ENCODE measurements at regions not wholly inside any gene's neighbourhood (a gene's known extent, or its start where the extent isn't known, plus 50 kb on each side); places are given as distances from the start of the nearest gene placed in this dataset.

- TF ChIP-seq, protein P1, sequence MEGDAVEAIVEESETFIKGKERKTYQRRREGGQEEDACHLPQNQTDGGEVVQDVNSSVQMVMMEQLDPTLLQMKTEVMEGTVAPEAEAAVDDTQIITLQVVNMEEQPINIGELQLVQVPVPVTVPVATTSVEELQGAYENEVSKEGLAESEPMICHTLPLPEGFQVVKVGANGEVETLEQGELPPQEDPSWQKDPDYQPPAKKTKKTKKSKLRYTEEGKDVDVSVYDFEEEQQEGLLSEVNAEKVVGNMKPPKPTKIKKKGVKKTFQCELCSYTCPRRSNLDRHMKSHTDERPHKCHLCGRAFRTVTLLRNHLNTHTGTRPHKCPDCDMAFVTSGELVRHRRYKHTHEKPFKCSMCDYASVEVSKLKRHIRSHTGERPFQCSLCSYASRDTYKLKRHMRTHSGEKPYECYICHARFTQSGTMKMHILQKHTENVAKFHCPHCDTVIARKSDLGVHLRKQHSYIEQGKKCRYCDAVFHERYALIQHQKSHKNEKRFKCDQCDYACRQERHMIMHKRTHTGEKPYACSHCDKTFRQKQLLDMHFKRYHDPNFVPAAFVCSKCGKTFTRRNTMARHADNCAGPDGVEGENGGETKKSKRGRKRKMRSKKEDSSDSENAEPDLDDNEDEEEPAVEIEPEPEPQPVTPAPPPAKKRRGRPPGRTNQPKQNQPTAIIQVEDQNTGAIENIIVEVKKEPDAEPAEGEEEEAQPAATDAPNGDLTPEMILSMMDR (IDR thresholded peaks at IDR 0.05; ENCODE audit: low read depth, low read length): no peak
- DNase-seq (ENCODE audit: low read depth in 2 of 2): no peak
- no peak overlapping the region for H3K4me3 ChIP-seq (replicated peaks in 1 of 2; ENCODE audit: low read depth in 2 of 2, low read length in 2 of 2)
Measured at GRCh38 chr3:132880986-132881385, 157.2 kb upstream of the TMEM108 start.

GRCh38 chr3:132879656-132880055, 157.4 kb upstream of the NPHP3 start:
- TF ChIP-seq, protein P1 (IDR thresholded peaks at IDR 0.05; ENCODE audit: low read depth, low read length): no peak
- DNase-seq (ENCODE audit: low read depth in 2 of 2): no peak
- H3K4me3 ChIP-seq (replicated peaks in 1 of 2; ENCODE audit: low read depth in 2 of 2, low read length in 2 of 2): no peak overlapping the region

- no peak for DNase-seq (ENCODE audit: low read depth in 2 of 2)
- TF ChIP-seq, protein P1 (IDR thresholded peaks at IDR 0.05; ENCODE audit: low read depth, low read length): no peak
- H3K4me3 ChIP-seq (replicated peaks in 1 of 2; ENCODE audit: low read depth in 2 of 2, low read length in 2 of 2): no peak overlapping the region
Measured at GRCh38 chr3:132874701-132875100, 152.5 kb upstream of the NPHP3 start.

DNA sequence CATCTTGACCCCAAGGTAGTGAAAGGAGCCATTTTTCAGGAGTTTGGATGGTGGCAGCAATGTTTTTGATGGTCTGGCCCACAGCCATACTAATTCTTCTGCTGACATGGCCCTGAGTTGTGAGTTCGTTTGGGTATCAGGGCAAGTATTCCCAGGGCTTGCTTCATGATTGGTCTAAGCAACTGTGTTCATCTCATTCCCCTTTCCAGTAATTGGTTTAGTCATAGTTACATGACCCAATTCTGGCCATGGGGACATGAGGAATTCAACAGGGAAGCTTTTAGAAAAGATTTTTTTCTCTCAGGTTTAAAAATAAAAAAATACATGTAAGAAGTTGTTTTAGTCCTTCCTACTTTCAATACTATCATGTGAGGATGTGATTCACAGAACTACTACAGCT, 150.5 kb upstream of the NPHP3 start:
- TF ChIP-seq, protein P1 (IDR thresholded peaks at IDR 0.05; ENCODE audit: low read depth, low read length): no peak
- H3K4me3 ChIP-seq (replicated peaks in 1 of 2; ENCODE audit: low read depth in 2 of 2, low read length in 2 of 2): no peak overlapping the region
- no peak for DNase-seq (ENCODE audit: low read depth in 2 of 2)

DNA sequence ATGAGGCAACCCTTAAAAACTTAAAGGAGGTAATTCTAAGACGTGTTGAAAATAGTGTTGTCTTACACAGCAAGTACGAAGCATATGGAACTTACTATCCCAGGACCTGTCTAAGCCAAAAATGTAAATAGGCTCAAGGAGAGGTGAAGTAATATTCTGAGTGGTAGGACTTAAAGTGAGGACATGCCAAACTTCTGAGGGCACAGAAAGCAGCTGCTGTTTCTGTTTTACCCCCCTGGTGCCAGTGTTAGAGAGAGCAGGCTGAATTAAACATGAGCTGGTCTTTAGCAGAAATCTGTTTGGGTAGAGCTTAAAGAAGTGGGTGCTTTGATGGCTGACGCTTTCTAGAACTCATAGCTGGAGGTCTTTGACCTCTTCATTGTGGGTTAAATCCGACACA, 149.7 kb upstream of the NPHP3 start:
- TF ChIP-seq, protein P1 (IDR thresholded peaks at IDR 0.05; ENCODE audit: low read depth, low read length): no peak
- no peak overlapping the region for H3K4me3 ChIP-seq (replicated peaks in 1 of 2; ENCODE audit: low read depth in 2 of 2, low read length in 2 of 2)
- DNase-seq (ENCODE audit: low read depth in 2 of 2): no peak

- no peak overlapping the region for H3K4me3 ChIP-seq (replicated peaks in 1 of 2; ENCODE audit: low read depth in 2 of 2, low read length in 2 of 2)
- TF ChIP-seq, protein P1 (IDR thresholded peaks at IDR 0.05; ENCODE audit: low read depth, low read length): no peak
- DNase-seq (ENCODE audit: low read depth in 2 of 2): no peak
Measured at GRCh38 chr3:132870541-132870940, 148.3 kb upstream of the NPHP3 start.

GRCh38 chr3:132867956-132868355, 145.7 kb upstream of the NPHP3 start:
- peak; percentile 24 to 26 for DNase-seq (ENCODE audit: low read depth in 2 of 2)
- H3K4me3 ChIP-seq (replicated peaks in 1 of 2; ENCODE audit: low read depth in 2 of 2, low read length in 2 of 2): no peak overlapping the region
- TF ChIP-seq, protein P1 (IDR thresholded peaks at IDR 0.05; ENCODE audit: low read depth, low read length): no peak
